ENCODE measurements at regions not wholly inside any gene's neighbourhood (a gene's known extent, or its start where the extent isn't known, plus 50 kb on each side); places are given as distances from the start of the nearest gene placed in this dataset.
"Not testable (repeated sequence)": the region's sequence is repeated elsewhere in the genome, so short reads cannot be mapped to it uniquely, and the experiment has no call there.

DNA sequence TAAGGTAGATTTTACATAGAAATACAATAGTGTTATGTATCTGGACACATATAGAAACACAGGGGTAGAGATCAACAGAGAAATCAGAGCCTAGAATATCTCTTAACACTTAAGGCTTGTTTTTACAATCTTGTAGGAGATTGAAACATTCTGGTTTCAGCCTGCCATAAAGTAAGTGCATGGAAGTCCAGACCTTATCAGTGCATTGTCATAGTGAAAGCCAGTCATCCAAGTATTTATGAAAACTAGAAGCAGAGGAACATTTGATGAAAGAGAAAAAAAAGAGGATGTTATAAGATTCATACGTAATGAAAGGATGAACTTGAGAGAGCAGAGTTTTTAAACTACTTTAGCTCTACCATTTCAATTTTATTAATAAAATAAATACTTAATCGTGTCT, 194.3 kb upstream of the TRPC7 start:
- H3K27ac ChIP-seq, result no peak overlapping the region
- H3K9me3 ChIP-seq, result no peaks in the 10 kb centered on the region
- no peaks in the 10 kb centered on the region for H3K36me3 ChIP-seq
- DNase-seq (no peak), ATAC-seq (no peak)
- TF ChIP-seq POLR2A (IDR thresholded peaks at IDR 0.05), result no peak
- TF ChIP-seq, protein P1, sequence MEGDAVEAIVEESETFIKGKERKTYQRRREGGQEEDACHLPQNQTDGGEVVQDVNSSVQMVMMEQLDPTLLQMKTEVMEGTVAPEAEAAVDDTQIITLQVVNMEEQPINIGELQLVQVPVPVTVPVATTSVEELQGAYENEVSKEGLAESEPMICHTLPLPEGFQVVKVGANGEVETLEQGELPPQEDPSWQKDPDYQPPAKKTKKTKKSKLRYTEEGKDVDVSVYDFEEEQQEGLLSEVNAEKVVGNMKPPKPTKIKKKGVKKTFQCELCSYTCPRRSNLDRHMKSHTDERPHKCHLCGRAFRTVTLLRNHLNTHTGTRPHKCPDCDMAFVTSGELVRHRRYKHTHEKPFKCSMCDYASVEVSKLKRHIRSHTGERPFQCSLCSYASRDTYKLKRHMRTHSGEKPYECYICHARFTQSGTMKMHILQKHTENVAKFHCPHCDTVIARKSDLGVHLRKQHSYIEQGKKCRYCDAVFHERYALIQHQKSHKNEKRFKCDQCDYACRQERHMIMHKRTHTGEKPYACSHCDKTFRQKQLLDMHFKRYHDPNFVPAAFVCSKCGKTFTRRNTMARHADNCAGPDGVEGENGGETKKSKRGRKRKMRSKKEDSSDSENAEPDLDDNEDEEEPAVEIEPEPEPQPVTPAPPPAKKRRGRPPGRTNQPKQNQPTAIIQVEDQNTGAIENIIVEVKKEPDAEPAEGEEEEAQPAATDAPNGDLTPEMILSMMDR (IDR thresholded peaks at IDR 0.05 in 4 of 5, conservative IDR thresholded peaks at IDR 0.05 in 1 of 5), result no peak
- intact Hi-C loops (cut with DNase I; ENCODE audit: low total_unique reads), result no loop called here
- no peaks in the 10 kb centered on the region for H3K27me3 ChIP-seq
- in situ Hi-C loops (cut with MboI; ENCODE audit: low sequenced_read_pairs in 4 of 4), result no loop called here
- H3K4me3 ChIP-seq, result no peak overlapping the region
- H3K4me1 ChIP-seq, result no peaks in the 10 kb centered on the region

DNA sequence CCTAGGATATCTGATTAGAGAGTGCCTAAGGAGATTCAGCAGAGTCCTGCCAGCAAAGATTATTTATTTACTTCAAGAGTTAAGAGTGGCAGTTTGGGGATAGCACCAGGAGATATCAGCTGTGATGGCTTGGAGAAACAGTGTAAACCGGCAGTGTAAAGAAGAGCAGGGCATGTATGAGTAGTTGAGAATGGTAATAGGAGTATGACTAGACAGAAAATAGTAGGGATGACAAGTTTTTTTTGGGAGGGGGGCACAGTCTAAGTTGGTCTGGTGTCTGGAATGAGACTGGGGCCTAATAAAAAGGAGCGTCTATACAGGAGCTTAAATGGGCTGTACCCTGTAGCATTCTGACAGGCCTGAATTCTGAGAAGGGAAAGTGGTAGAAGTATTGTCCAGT, 181.8 kb upstream of the TRPC7 start:
- intact Hi-C loops (cut with DNase I; ENCODE audit: low total_unique reads); H3K27me3 ChIP-seq; ATAC-seq; H3K9me3 ChIP-seq; DNase-seq; H3K36me3 ChIP-seq; H3K4me3 ChIP-seq; H3K27ac ChIP-seq; in situ Hi-C loops (cut with MboI; ENCODE audit: low sequenced_read_pairs in 4 of 4); H3K4me1 ChIP-seq: not testable (repeated sequence)

DNA sequence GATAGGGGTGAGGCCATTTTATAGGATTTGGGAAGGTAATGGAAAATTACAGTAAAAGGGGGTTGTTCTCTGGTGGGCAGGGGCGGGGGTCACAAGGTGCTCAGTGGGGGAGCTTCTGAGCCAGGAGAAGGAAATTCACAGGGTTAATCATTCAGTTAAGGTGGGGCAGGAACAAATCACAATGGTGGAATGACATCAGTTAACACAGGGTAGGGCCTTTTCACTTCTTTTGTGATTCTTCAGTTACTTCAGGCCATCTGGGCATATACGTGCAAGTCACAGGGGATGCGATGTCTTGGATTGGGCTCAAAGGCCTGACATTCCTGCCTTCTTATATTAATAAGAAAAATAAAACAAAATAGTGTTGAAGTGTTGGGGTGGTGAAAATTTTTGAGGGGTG, 181.1 kb upstream of the TRPC7 start:
- H3K4me1 ChIP-seq; ATAC-seq; H3K4me3 ChIP-seq; H3K27me3 ChIP-seq; DNase-seq; intact Hi-C loops (cut with DNase I; ENCODE audit: low total_unique reads); in situ Hi-C loops (cut with MboI; ENCODE audit: low sequenced_read_pairs in 4 of 4); H3K27ac ChIP-seq; H3K36me3 ChIP-seq; H3K9me3 ChIP-seq: not testable (repeated sequence)

DNA sequence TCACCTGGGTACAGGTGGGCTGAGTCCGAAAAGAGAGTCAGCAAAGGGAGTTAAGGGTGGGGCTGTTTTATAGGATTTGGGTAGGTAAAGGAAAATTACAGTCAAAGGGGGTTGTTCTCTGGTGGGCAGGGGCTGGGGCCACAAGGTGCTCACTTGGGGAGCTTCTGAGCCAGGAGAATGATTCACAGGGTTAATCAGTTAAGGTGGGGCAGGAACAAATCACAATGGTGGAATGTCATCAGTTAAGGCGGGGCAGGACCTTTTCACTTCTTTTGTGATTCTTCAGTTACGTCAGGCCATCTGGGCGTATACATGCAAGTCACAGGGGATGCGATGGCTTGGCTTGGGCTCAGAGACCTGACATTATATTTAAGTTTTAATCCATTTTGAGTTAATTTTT, 179.7 kb upstream of the TRPC7 start:
- in situ Hi-C loops (cut with MboI; ENCODE audit: low sequenced_read_pairs in 4 of 4); intact Hi-C loops (cut with DNase I; ENCODE audit: low total_unique reads); H3K4me1 ChIP-seq: not testable (repeated sequence)

DNA sequence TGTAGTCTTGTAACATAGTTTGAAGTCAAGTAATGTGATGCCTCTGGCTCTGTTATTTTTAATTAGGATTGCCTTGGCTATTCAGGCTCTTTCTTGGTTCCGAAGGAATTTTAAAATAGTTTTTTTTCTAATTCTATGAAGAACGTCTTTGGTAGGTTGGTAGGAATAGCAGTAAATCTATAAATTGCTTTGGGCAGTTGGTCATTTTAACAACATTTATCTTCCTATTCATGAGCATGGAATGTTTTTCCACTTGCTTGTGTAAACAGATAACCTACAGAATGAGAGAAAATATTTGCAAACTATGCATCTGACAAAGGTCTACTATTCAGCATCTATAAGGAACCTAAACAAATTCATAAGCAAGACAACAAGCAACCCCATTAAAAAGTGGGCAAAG, 173.2 kb upstream of the TRPC7 start:
- no peak overlapping the region for H3K4me3 ChIP-seq
- H3K4me1 ChIP-seq, result no peaks in the 10 kb centered on the region
- in situ Hi-C loops (cut with MboI; ENCODE audit: low sequenced_read_pairs in 4 of 4), result no loop called here

More for the DNA sequence above, 179.7 kb upstream of the TRPC7 start:
- DNase-seq, H3K9me3 ChIP-seq, H3K27ac ChIP-seq, H3K4me3 ChIP-seq, ATAC-seq, H3K36me3 ChIP-seq, H3K27me3 ChIP-seq: not testable (repeated sequence)

DNA sequence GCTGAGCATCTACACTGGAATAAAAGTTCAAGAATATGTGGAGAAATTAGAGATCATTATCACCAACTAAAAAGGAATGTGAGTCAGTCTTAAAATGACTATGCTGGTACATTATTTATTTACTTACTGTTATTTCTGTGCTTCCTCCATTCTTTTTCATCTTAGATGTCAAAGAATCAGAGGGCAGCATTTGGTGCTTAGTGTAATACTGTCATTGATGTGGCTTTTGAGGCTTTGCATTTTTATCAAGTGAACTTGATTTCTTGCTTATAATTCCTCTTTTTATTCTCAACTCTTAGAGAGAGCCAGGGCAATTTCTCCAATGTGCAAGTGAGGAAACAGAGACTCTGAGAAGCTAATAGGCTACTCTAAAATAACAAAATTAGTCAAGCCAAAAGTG, 163.7 kb upstream of the TRPC7 start:
- no peaks in the 10 kb centered on the region for H3K4me1 ChIP-seq
- in situ Hi-C loops (cut with MboI; ENCODE audit: low sequenced_read_pairs in 4 of 4), result no loop called here
- ATAC-seq (no peak), DNase-seq (no peak)
- H3K27ac ChIP-seq, result no peak overlapping the region
- intact Hi-C loops (cut with DNase I; ENCODE audit: low total_unique reads), result no loop called here
- H3K36me3 ChIP-seq, result no peaks in the 10 kb centered on the region
- no peaks in the 10 kb centered on the region for H3K27me3 ChIP-seq
- no peak overlapping the region for H3K4me3 ChIP-seq
- TF ChIP-seq POLR2A (IDR thresholded peaks at IDR 0.05), result no peak
- TF ChIP-seq, protein P1 (IDR thresholded peaks at IDR 0.05 in 4 of 5, conservative IDR thresholded peaks at IDR 0.05 in 1 of 5), result no peak
- H3K9me3 ChIP-seq, result no peaks in the 10 kb centered on the region

More for the DNA sequence above, 173.2 kb upstream of the TRPC7 start:
- no peaks in the 10 kb centered on the region for H3K9me3 ChIP-seq
- TF ChIP-seq, protein P1 (IDR thresholded peaks at IDR 0.05 in 4 of 5, conservative IDR thresholded peaks at IDR 0.05 in 1 of 5), result no peak
- TF ChIP-seq POLR2A (IDR thresholded peaks at IDR 0.05), result no peak
- H3K27me3 ChIP-seq, result no peaks in the 10 kb centered on the region
- intact Hi-C loops (cut with DNase I; ENCODE audit: low total_unique reads), result no loop called here
- DNase-seq (no peak), ATAC-seq (no peak)
- H3K27ac ChIP-seq, result no peak overlapping the region
- H3K36me3 ChIP-seq, result no peaks in the 10 kb centered on the region
